ENCODE measurements at regions not wholly inside any gene's neighbourhood (a gene's known extent, or its start where the extent isn't known, plus 50 kb on each side); places are given as distances from the start of the nearest gene placed in this dataset.

- DNase-seq (ENCODE audit: low spot score): no peak
These were observed 49.9 kb upstream of the TENM3 start for GRCh38 chr4:182193311-182193710.
